BLaER1 treated with 17β-estradiol and CSF1 and Interleukin-3, amounts not matched to agents 10 nM and 100 nM (cell line): ENCODE measurements at regions not wholly inside any gene's neighbourhood (a gene's known extent, or its start where the extent isn't known, plus 50 kb on each side); places are given as distances from the start of the nearest gene placed in this dataset.

Experiments used
- H3K27ac ChIP-seq, 11 experiments: shearing (Covaris generic); formaldehyde crosslinking; 2 replicates each; pipeline ENCODE4 v1.8.1; 2022
- H3K27me3 ChIP-seq, 11 experiments: shearing (Covaris generic); formaldehyde crosslinking; 2 replicates each; pipeline ENCODE4 v1.8.1; 2022
- H3K36me3 ChIP-seq, 11 experiments: shearing (Covaris generic); formaldehyde crosslinking; 2 replicates each; pipeline ENCODE4 v1.8.1; 2022
- H3K4me1 ChIP-seq, 10 experiments: shearing (Covaris generic); formaldehyde crosslinking; 2 replicates each; pipeline ENCODE4 v1.8.1; 2022
- H3K4me2 ChIP-seq, 11 experiments: shearing (Covaris generic); formaldehyde crosslinking; 2 replicates each; pipeline ENCODE4 v1.8.1; 2022
- H3K4me3 ChIP-seq, 10 experiments: shearing (Covaris generic); formaldehyde crosslinking; 2 replicates each; pipeline ENCODE4 v1.8.1; 2022
- H3K9ac ChIP-seq, 11 experiments: shearing (Covaris generic); formaldehyde crosslinking; 2 replicates each; pipeline ENCODE4 v1.8.1; 2022
- H3K9me3 ChIP-seq, 11 experiments: shearing (Covaris generic); formaldehyde crosslinking; replicated peaks in 1 of 11; 2 replicates each; pipeline ENCODE4 v1.8.1; 2022
- H4K20me1 ChIP-seq, 11 experiments: shearing (Covaris generic); formaldehyde crosslinking; 2 replicates each; pipeline ENCODE4 v1.8.1; 2022
- Cebpa-rat ChIP-seq, 11 experiments: shearing (Covaris generic); IDR thresholded peaks; 2 replicates each; pipeline ENCODE4 v1.8.1; 2022

- Histone ChIP-seq H3K9me3 (no peaks in the 10 kb centered on the region), H3K27me3 (no peaks in the 10 kb centered on the region), H3K4me2 (no peak overlapping the region), H3K4me3 (no peak overlapping the region), H3K4me1 (no peaks in the 10 kb centered on the region), H4K20me1 (no peaks in the 10 kb centered on the region), H3K36me3 (no peaks in the 10 kb centered on the region), H3K9ac (no peak overlapping the region), H3K27ac (no peak overlapping the region)
- TF ChIP-seq Cebpa-rat (IDR thresholded peaks at IDR 0.05), result no peak
These were observed 90.1 kb upstream of the RNPC3 start for GRCh38 chr1:103435443-103435842.

GRCh38 chr1:103424650-103425049, 100.8 kb upstream of the RNPC3 start:
- no peaks in the 10 kb centered on the region for H4K20me1 ChIP-seq
- no peaks in the 10 kb centered on the region; a peak in 1 of 22 replicates for H3K9me3 ChIP-seq
- H3K9ac ChIP-seq, result no peak overlapping the region
- no peaks in the 10 kb centered on the region for H3K27me3 ChIP-seq
- H3K4me2 ChIP-seq, result peak overlapping the region in 6 of 11 experiments; percentile 23 to 53 (median 38); a peak in 10 of 22 replicates
- no peak for TF ChIP-seq Cebpa-rat (IDR thresholded peaks at IDR 0.05)
- no peak overlapping the region for H3K27ac ChIP-seq
- no peaks in the 10 kb centered on the region for H3K36me3 ChIP-seq
- no peak overlapping the region for H3K4me3 ChIP-seq
- H3K4me1 ChIP-seq, result peaks cover 0 to 14% (median 9%) of the 10 kb centered on the region in 10 experiments; a peak in 12 of 20 replicates

- no peaks in the 10 kb centered on the region for H3K27me3 ChIP-seq
- no peak overlapping the region for H3K9ac ChIP-seq
- no peaks in the 10 kb centered on the region for H3K36me3 ChIP-seq
- no peak overlapping the region for H3K27ac ChIP-seq
- no peaks in the 10 kb centered on the region for H3K4me1 ChIP-seq
- no peaks in the 10 kb centered on the region for H4K20me1 ChIP-seq
- H3K9me3 ChIP-seq, result peaks cover 0 to 9% (median 0%) of the 10 kb centered on the region in 11 experiments; a peak in 7 of 22 replicates
- TF ChIP-seq Cebpa-rat (IDR thresholded peaks at IDR 0.05), result no peak
- no peak overlapping the region for H3K4me3 ChIP-seq
- H3K4me2 ChIP-seq, result no peak overlapping the region
These were observed 108.7 kb upstream of the RNPC3 start for GRCh38 chr1:103416681-103417286.

GRCh38 chr1:103387898-103388297, 137.6 kb upstream of the RNPC3 start:
- Histone ChIP-seq H3K4me3 (no peak overlapping the region), H3K4me2 (no peak overlapping the region), H3K36me3 (no peaks in the 10 kb centered on the region), H3K9me3 (peaks cover 0 to 11% (median 6%) of the 10 kb centered on the region in 11 experiments; a peak in 10 of 22 replicates), H3K9ac (no peak overlapping the region), H3K27ac (no peak overlapping the region), H3K27me3 (no peaks in the 10 kb centered on the region), H4K20me1 (no peaks in the 10 kb centered on the region), H3K4me1 (no peaks in the 10 kb centered on the region)
- TF ChIP-seq Cebpa-rat (IDR thresholded peaks at IDR 0.05), result no peak

- no peaks in the 10 kb centered on the region for H3K27me3 ChIP-seq
- H3K4me3 ChIP-seq, result no peak overlapping the region
- H3K9ac ChIP-seq, result no peak overlapping the region
- H3K4me1 ChIP-seq, result no peaks in the 10 kb centered on the region
- H4K20me1 ChIP-seq, result no peaks in the 10 kb centered on the region
- no peak for TF ChIP-seq Cebpa-rat (IDR thresholded peaks at IDR 0.05)
- H3K4me2 ChIP-seq, result no peak overlapping the region
- no peak overlapping the region for H3K27ac ChIP-seq
- peaks cover 0 to 12% (median 7%) of the 10 kb centered on the region in 11 experiments; a peak in 10 of 22 replicates for H3K9me3 ChIP-seq
- no peaks in the 10 kb centered on the region for H3K36me3 ChIP-seq
These were observed 151.5 kb upstream of the RNPC3 start for GRCh38 chr1:103373991-103374390.

GRCh38 chr1:103372866-103373265, 152.6 kb upstream of the RNPC3 start:
- Histone ChIP-seq H3K4me2 (no peak overlapping the region), H3K27me3 (no peaks in the 10 kb centered on the region), H3K9ac (no peak overlapping the region), H3K4me3 (no peak overlapping the region), H3K36me3 (no peaks in the 10 kb centered on the region), H3K9me3 (peaks cover 0 to 9% (median 6%) of the 10 kb centered on the region in 11 experiments; a peak in 10 of 22 replicates), H4K20me1 (no peaks in the 10 kb centered on the region), H3K4me1 (no peaks in the 10 kb centered on the region), H3K27ac (no peak overlapping the region)
- TF ChIP-seq Cebpa-rat (IDR thresholded peaks at IDR 0.05), result no peak

GRCh38 chr1:103371234-103371633, 154.3 kb upstream of the RNPC3 start:
- Histone ChIP-seq H4K20me1 (no peaks in the 10 kb centered on the region), H3K36me3 (no peaks in the 10 kb centered on the region), H3K27ac (no peak overlapping the region), H3K9me3 (no peaks in the 10 kb centered on the region), H3K4me1 (no peaks in the 10 kb centered on the region), H3K4me2 (no peak overlapping the region), H3K4me3 (no peak overlapping the region), H3K27me3 (no peaks in the 10 kb centered on the region), H3K9ac (no peak overlapping the region)
- TF ChIP-seq Cebpa-rat (IDR thresholded peaks at IDR 0.05), result no peak

- Histone ChIP-seq H3K4me1 (no peaks in the 10 kb centered on the region), H3K36me3 (no peaks in the 10 kb centered on the region), H3K4me3 (no peak overlapping the region), H3K27ac (no peak overlapping the region), H3K4me2 (no peak overlapping the region), H3K27me3 (no peaks in the 10 kb centered on the region), H3K9me3 (no peaks in the 10 kb centered on the region), H4K20me1 (no peaks in the 10 kb centered on the region), H3K9ac (no peak overlapping the region)
- no peak for TF ChIP-seq Cebpa-rat (IDR thresholded peaks at IDR 0.05)
These were observed 158.3 kb upstream of the RNPC3 start for GRCh38 chr1:103367186-103367585.

- Histone ChIP-seq H3K27me3 (no peaks in the 10 kb centered on the region), H3K9ac (no peak overlapping the region), H3K4me1 (no peaks in the 10 kb centered on the region), H3K4me3 (no peak overlapping the region), H3K4me2 (no peak overlapping the region), H3K9me3 (no peaks in the 10 kb centered on the region), H3K27ac (no peak overlapping the region), H4K20me1 (no peaks in the 10 kb centered on the region), H3K36me3 (no peaks in the 10 kb centered on the region)
- no peak for TF ChIP-seq Cebpa-rat (IDR thresholded peaks at IDR 0.05)
These were observed 159.5 kb upstream of the RNPC3 start for GRCh38 chr1:103365860-103366569.

GRCh38 chr1:103363008-103363365, 162.5 kb upstream of the RNPC3 start:
- H3K27me3 ChIP-seq, result no peaks in the 10 kb centered on the region
- H3K27ac ChIP-seq, result no peak overlapping the region
- no peaks in the 10 kb centered on the region for H3K4me1 ChIP-seq
- TF ChIP-seq Cebpa-rat (IDR thresholded peaks at IDR 0.05), result no peak
- H4K20me1 ChIP-seq, result no peaks in the 10 kb centered on the region
- no peaks in the 10 kb centered on the region for H3K36me3 ChIP-seq
- H3K4me3 ChIP-seq, result no peak overlapping the region
- H3K4me2 ChIP-seq, result no peak overlapping the region
- H3K9ac ChIP-seq, result no peak overlapping the region
- H3K9me3 ChIP-seq, result no peaks in the 10 kb centered on the region
